Ovary (tissue), 7 donors: ENCODE measurements at regions not wholly inside any gene's neighbourhood (a gene's known extent, or its start where the extent isn't known, plus 50 kb on each side); places are given as distances from the start of the nearest gene placed in this dataset.

Source experiments
- DNase-seq, 5 donors: peaks; one replicate each; pipeline ENCODE4 v3.0.0-alpha.2; 2019 to 2020
- H3K27ac ChIP-seq, 2 donors: fragments of 200-600 bp; one replicate each; pipeline versions ENCODE4 v1.5.1 to v1.8.0; 2019 to 2022
- H3K27me3 ChIP-seq: fragments of 200-600 bp; one replicate; pipeline ENCODE4 v1.8.0; 2022
- H3K36me3 ChIP-seq: fragments of 200-600 bp; sonication (generic); one replicate; pipeline ENCODE4 v1.5.1; 2019
- H3K4me1 ChIP-seq: one replicate; pipeline ENCODE4 v1.8.1; 2013; ENCODE audit warnings: mild to moderate bottlenecking, moderate library complexity; ENCODE audit not compliant: insufficient read depth
- H3K4me3 ChIP-seq: fragments of 200-600 bp; sonication (generic); one replicate; pipeline ENCODE4 v1.5.1; 2017
- H3K9me3 ChIP-seq, 2 donors: fragments of 200-600 bp in 1 of 2; sonication (generic) in 1 of 2; one replicate each; pipeline versions ENCODE4 v1.5.1 to v1.8.1; 2013 to 2019; ENCODE audit warnings: mild to moderate bottlenecking in 1 of 2, moderate library complexity in 1 of 2
- CTCF ChIP-seq, 3 donors: fragments of 450-650 bp in 2 of 3; fragments of 200-600 bp in 1 of 3; IDR thresholded peaks; one replicate each; pipeline versions ENCODE4 v1.5.1 to v1.8.0; 2016 to 2022; ENCODE audit warnings: antibody characterized with exemption in 3 of 3, mild to moderate bottlenecking in 1 of 3
- EP300 ChIP-seq: sonication (generic); formaldehyde crosslinking; IDR thresholded peaks from one replicate; pipeline ENCODE4 v1.6.1; 2017; ENCODE audit warnings: antibody characterized with exemption
- POLR2A ChIP-seq: fragments of 450-650 bp; IDR thresholded peaks from one replicate; pipeline ENCODE4 v1.6.1; 2017; ENCODE audit warnings: antibody characterized with exemption, mild to moderate bottlenecking, moderate library complexity
- WGBS, 3 donors: extraction: QIAGEN DNeasy Blood & Tissue Kit in 1 of 3; methylation state at CpG; one replicate each; pipeline versions ENCODE4 v1.1.5 to v1.1.7; 2013 to 2017; 5-methylcytosine and 5-hydroxymethylcytosine counted together
- intact Hi-C, 4 donors: fragments of 100-400 bp; cut with DNase I; formaldehyde crosslinking; loops; one replicate each; pipeline versions ENCODE4 v1.11.0 to v1.15.1; 2022 to 2023
- donor health status: DM: no; HTN: no; CAD: no; lungs with moderate emphysema.
- donor health status: DM: no; HTN: no; CAD: no.
- donor health status: Bipolar disorder and iron deficiency.
- donor health status: DM: no; HTN: no; CAD: no.
- donor health status: DM: yes; HTN: yes; CAD: no.

GRCh38 chrX:13147147-13147546, 102.7 kb upstream of the FAM9C start:
- no peak for TF ChIP-seq CTCF (IDR thresholded peaks at IDR 0.05)
- TF ChIP-seq POLR2A, result no peak
- TF ChIP-seq EP300, result no peak
- WGBS, 3 donors, result 81 to 94% (median 85%) methylated on average over 3 of the region's 3 CpGs
- DNase-seq, result no peak

GRCh38 chrX:13144927-13145655, 100.7 kb upstream of the FAM9C start:
- no peaks in the 10 kb centered on the region for H3K9me3 ChIP-seq
- no peaks in the 10 kb centered on the region for H3K27me3 ChIP-seq
- intact Hi-C loops, result no loop called here
- no peak for TF ChIP-seq EP300
- no peak for TF ChIP-seq POLR2A
- no peak for TF ChIP-seq CTCF (IDR thresholded peaks at IDR 0.05)
- no peaks in the 10 kb centered on the region for H3K36me3 ChIP-seq
- H3K27ac ChIP-seq, result no peak overlapping the region
- H3K4me1 ChIP-seq, result no peaks in the 10 kb centered on the region
- 89 to 95% (median 94%) methylated on average over 1 of the region's 1 CpG for WGBS, 3 donors
- no peak for DNase-seq
- H3K4me3 ChIP-seq, result no peak overlapping the region

More at GRCh38 chrX:13147147-13147546, 102.7 kb upstream of the FAM9C start:
- intact Hi-C loops, result no loop called here
- Histone ChIP-seq H3K27ac (no peak overlapping the region), H3K27me3 (no peaks in the 10 kb centered on the region), H3K4me1 (no peaks in the 10 kb centered on the region), H3K36me3 (no peaks in the 10 kb centered on the region), H3K4me3 (no peak overlapping the region), H3K9me3 (no peaks in the 10 kb centered on the region)

- intact Hi-C loops, result no loop called here
- H3K36me3 ChIP-seq, result no peaks in the 10 kb centered on the region
- TF ChIP-seq EP300 (no peak), CTCF (IDR thresholded peaks at IDR 0.05) (no peak), POLR2A (no peak)
These were observed 98.5 kb upstream of the FAM9C start for GRCh38 chrX:13142891-13143290.

GRCh38 chrX:13140007-13140406, 95.6 kb upstream of the FAM9C start:
- Histone ChIP-seq H3K36me3 (no peaks in the 10 kb centered on the region), H3K27me3 (no peaks in the 10 kb centered on the region), H3K27ac (no peak overlapping the region), H3K4me3 (no peak overlapping the region), H3K4me1 (no peaks in the 10 kb centered on the region), H3K9me3 (no peaks in the 10 kb centered on the region)
- no peak for DNase-seq
- intact Hi-C loops, result no loop called here
- no peak for TF ChIP-seq POLR2A
- TF ChIP-seq CTCF (IDR thresholded peaks at IDR 0.05), result no peak
- TF ChIP-seq EP300, result no peak
- WGBS, 3 donors, result 79 to 82% (median 79%) methylated on average over 5 of the region's 5 CpGs

More at GRCh38 chrX:13142891-13143290, 98.5 kb upstream of the FAM9C start:
- Histone ChIP-seq H3K27ac (no peak overlapping the region), H3K9me3 (no peaks in the 10 kb centered on the region), H3K4me1 (no peaks in the 10 kb centered on the region), H3K4me3 (no peak overlapping the region), H3K27me3 (no peaks in the 10 kb centered on the region)
- no peak for DNase-seq
- WGBS, 3 donors, result 75 to 79% (median 77%) methylated on average over 3 of the region's 3 CpGs
